Neural progenitor cell (in vitro differentiated cells): ENCODE measurements at regions not wholly inside any gene's neighbourhood (a gene's known extent, or its start where the extent isn't known, plus 50 kb on each side); places are given as distances from the start of the nearest gene placed in this dataset.

ENCODE experiments used
- EZH2 ChIP-seq: fragments of 200-600 bp; sonication (generic); IDR thresholded peaks from 2 replicates; pipeline ENCODE4 v1.6.1; 2017; ENCODE audit warnings: antibody characterized with exemption, mild to moderate bottlenecking, moderate library complexity
- TF ChIP-seq, protein P1 (sequence below): fragments of 200-600 bp; sonication (generic); IDR thresholded peaks from 2 replicates; pipeline ENCODE4 v1.5.1; 2017; ENCODE audit warnings: antibody characterized with exemption, mild to moderate bottlenecking

GRCh38 chr16:9362604-9363003 is 271.2 kb downstream of the HAPSTR1 start:
- TF ChIP-seq, protein P1, sequence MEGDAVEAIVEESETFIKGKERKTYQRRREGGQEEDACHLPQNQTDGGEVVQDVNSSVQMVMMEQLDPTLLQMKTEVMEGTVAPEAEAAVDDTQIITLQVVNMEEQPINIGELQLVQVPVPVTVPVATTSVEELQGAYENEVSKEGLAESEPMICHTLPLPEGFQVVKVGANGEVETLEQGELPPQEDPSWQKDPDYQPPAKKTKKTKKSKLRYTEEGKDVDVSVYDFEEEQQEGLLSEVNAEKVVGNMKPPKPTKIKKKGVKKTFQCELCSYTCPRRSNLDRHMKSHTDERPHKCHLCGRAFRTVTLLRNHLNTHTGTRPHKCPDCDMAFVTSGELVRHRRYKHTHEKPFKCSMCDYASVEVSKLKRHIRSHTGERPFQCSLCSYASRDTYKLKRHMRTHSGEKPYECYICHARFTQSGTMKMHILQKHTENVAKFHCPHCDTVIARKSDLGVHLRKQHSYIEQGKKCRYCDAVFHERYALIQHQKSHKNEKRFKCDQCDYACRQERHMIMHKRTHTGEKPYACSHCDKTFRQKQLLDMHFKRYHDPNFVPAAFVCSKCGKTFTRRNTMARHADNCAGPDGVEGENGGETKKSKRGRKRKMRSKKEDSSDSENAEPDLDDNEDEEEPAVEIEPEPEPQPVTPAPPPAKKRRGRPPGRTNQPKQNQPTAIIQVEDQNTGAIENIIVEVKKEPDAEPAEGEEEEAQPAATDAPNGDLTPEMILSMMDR: no peak
- no peak for TF ChIP-seq EZH2
